Activated gamma-delta T cell treated with anti-CD3 and anti-CD28 coated beads, Interleukin-2, amount 50 U/mL, for 16 hours (primary cell): ENCODE measurements at regions not wholly inside any gene's neighbourhood (a gene's known extent, or its start where the extent isn't known, plus 50 kb on each side); places are given as distances from the start of the nearest gene placed in this dataset.

Experiments
- DNase-seq: peaks from one replicate; pipeline ENCODE4 v3.0.0-alpha.2; 2020; ENCODE audit warnings: low read depth

DNA sequence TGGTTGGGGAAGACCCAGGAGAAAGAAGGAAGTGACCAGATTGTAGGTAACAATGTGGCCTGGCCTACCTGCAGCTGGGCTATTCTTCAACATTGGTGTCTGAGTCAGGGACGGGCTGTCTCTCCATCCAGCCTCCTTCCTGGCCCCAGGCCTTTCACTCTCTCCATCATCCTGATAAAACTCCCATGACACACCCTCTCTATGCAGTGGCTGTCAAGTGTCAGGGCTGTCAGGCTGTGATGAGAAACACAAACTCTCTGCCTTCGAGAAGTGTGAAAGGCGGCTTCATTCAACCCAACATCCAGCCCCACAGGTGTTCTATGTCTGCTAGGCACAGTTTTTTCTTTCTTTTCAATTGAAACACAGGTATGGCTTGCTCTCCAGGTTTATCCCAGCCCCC is 153.3 kb upstream of the VSTM2B start:
- no peak for DNase-seq

GRCh38 chr19:29372921-29373797 is 152.6 kb upstream of the VSTM2B start:
- DNase-seq: no peak

DNA sequence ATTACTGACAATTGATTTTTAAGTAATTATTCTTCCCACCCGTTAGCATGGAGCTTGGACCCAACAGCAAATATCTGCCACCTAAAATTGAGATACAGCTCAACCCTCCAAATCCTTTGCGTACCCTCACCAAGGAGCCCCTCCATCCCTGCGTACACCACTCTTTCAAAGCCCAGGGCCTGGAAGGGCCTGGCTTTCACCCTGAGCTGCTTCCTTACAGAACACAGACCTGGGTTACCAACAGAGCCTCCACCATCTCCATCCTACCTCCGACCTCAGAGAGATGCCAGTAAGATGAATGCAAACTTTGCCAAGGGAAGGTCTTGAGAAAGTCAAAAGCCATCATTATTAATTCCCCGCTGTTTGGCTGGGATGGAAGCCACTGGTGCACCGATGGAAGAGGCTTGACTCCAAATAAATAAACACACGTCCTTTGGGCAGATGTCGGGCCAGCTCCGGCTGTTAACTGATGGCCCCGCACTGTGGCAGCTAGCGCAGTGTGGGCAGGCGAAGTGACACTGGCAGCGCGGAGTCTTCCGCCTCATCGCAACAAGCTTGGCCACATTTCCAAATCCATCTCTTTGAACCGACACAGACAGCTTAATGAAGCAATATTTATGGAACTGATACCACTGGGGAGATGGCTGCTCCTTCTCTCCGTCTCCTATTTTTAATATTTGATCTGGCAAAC is 150.2 kb upstream of the VSTM2B start:
- DNase-seq: no peak

DNA sequence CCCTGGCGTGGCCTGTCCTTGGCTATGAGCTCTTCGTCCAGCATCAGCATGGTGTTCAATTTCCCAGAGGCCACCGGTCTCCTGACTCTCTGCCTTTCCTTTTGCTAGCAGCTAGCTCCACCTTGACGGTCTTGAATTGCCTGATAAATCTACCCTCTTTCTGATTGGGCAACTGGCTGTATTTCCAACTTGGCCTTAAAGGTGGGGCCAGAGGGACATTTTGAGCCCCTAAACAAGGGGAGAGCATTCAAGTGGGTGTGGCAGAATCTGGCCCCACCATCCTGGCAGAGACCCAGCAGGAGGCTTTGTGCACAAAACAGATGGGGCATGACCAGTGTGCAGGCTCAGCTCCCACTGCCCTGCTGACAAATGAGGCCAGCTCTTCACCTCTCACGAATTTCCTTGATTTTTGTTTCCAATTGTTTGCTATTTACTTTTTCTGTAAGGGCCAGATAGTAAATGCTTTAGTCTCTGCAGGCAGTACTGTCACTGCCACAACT is 148.9 kb upstream of the VSTM2B start:
- no peak for DNase-seq

GRCh38 chr19:29378126-29378525 is 147.7 kb upstream of the VSTM2B start:
- no peak for DNase-seq

DNA sequence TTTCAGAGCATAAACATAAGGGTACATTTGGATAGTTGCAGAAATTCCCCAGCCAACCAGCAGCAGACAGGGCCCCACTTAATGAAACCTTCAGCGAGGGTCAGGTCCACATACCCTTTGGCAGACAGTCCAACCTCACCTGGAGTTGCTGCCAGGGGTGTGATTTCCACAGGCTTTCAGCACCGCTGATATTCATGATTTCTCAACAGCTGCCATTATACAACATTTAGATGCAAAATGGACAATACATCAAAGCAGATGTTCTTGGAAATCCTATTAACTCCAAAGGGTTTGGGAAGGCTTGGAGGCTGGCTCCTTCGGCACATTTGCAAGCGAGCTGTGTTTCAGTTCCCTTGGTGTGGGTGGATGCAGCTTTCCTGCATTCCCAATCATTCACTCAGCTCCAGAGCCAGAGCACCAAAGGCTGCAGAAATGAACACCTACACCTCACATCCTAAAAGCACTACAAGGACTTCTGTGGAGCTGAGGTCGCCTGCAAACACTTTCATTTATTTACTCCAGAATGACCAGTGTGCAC is 147.2 kb upstream of the VSTM2B start:
- DNase-seq: no peak

GRCh38 chr19:29379257-29380021 is 146.4 kb upstream of the VSTM2B start:
- no peak for DNase-seq

- DNase-seq: no peak
Observed at GRCh38 chr19:29380581-29380980, 145.2 kb upstream of the VSTM2B start.

GRCh38 chr19:29381353-29382203 is 144.2 kb upstream of the VSTM2B start:
- DNase-seq: no peak

- DNase-seq: no peak
Observed at GRCh38 chr19:29383696-29384095, 142.1 kb upstream of the VSTM2B start.

- no peak for DNase-seq
Observed at GRCh38 chr19:29384656-29385055, 141.1 kb upstream of the VSTM2B start.

- DNase-seq: no peak
Observed at GRCh38 chr19:29385191-29385795, 140.5 kb upstream of the VSTM2B start.

GRCh38 chr19:29386970-29387369 is 138.8 kb upstream of the VSTM2B start:
- no peak for DNase-seq

GRCh38 chr19:29387586-29387985 is 138.2 kb upstream of the VSTM2B start:
- no peak for DNase-seq

DNA sequence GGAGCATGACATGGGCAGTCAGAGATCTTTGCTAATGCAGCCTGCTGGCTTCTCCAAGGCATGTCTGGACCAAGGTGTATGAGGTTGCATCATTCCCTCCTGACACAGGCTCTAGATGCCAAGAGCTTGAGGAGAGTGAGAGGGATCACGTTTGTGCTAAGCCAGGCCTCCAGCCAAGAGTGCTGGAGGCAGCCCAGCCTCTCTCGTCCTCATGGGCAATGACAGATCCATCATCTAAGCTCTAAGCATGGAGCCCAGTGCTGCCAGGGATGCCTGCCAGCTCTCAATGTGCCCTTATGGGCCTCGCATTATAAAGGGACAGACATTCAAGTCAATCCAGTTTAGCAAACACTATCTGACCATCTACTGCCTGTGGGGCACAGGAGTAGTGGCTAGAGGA is 136.3 kb upstream of the VSTM2B start:
- DNase-seq: no peak

DNA sequence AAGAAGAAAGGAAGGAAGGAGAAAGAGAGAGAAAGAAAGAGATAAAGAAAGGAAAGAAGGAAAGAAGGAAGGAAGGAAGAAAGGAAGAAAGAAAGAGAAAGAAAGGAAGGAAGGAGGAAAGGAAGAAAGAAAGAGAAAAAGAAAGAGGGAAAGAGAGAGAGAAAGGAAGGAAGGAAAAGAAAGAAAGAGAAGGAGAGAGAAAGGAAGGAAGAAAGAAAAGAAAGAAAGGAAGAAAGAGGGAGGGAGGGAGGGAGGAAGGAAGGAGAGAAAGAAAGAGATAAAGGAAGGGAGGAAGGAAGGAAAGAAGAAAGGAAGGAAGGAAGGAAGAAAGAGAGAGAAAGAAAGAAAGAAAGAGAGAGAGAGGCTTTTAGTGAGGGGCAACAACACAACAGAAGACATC is 135.1 kb upstream of the VSTM2B start:
- no peak for DNase-seq

DNA sequence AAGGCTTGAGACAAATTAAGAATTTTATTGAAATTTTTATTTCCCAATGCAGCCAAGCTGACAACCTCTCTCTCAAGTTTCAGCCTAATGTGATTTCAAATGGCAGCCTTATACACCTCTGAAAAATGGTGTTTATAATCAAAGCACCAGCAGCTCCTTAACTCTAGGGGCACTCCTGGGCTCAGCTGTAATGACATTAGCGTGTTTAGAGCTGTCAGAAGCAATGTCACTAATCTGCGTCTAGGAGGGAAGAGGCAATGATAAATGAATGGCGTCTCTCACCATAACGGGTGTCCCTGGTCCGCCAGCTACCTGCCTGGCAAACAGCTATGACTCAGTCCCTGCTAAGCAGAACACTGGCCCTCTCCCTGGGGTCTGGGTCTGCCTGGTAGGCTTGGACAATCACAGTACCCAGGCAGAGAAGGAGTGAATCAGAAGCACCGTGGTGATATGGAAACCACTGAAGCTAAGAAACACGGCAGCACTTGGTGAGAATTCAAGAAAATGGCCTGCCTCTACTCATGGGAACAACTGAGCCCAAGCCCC is 131.8 kb upstream of the VSTM2B start:
- no peak for DNase-seq

DNA sequence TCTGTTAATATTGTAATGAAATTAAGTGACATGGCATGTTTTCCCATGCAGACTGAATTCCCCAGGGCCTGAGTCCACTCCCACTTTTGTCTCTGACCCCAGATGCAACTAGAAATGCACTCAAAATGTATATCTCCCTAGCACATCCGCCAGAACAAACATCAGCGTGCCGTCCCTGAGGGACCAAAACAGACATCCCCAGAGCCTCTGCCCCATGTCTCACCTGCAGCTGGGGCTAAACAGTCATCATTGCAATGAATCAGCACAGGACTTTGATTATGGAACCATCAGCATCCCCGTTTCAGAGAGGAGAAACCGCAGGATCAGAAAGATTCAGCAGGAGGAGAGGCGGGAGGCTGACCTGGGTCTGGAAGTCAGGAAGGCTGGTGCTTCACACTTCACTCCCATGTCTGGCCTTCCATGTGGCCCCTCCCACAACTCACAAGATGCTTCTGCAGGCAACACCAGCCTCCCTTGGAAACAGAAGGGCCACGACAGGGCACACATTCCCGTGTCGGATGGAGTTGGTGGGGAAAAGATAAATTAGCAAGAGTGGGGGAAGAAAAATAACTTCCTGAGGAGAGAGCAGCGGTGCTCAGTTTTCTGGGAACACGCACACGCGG is 130.6 kb upstream of the VSTM2B start:
- no peak for DNase-seq

GRCh38 chr19:29395734-29396414 is 129.9 kb upstream of the VSTM2B start:
- DNase-seq: no peak

- DNase-seq: no peak
Observed at GRCh38 chr19:29396925-29397324, 128.9 kb upstream of the VSTM2B start.
